NCI-H345 (cell line): ENCODE measurements at regions not wholly inside any gene's neighbourhood (a gene's known extent, or its start where the extent isn't known, plus 50 kb on each side); places are given as distances from the start of the nearest gene placed in this dataset.

ENCODE experiments used
- DNase-seq: peaks from one replicate; lab custom pipeline; 2025; lab: John Stamatoyannopoulos, UW

- no peak for DNase-seq
These were observed 136.5 kb upstream of the NKX1-1 start for GRCh38 chr4:1542516-1543320.

- DNase-seq: no peak
These were observed 135.9 kb upstream of the NKX1-1 start for GRCh38 chr4:1542226-1542490.

- DNase-seq: no peak
These were observed 135.4 kb upstream of the NKX1-1 start for GRCh38 chr4:1541449-1542225.

GRCh38 chr4:1540601-1541375, 134.5 kb upstream of the NKX1-1 start:
- no peak for DNase-seq

GRCh38 chr4:1539859-1540600, 133.8 kb upstream of the NKX1-1 start:
- no peak for DNase-seq

GRCh38 chr4:1538941-1539772, 132.9 kb upstream of the NKX1-1 start:
- DNase-seq: no peak

GRCh38 chr4:1538096-1538410, 131.8 kb upstream of the NKX1-1 start:
- no peak for DNase-seq

GRCh38 chr4:1537410-1538095, 131.3 kb upstream of the NKX1-1 start:
- no peak for DNase-seq

- DNase-seq: no peak
These were observed 130.6 kb upstream of the NKX1-1 start for GRCh38 chr4:1536579-1537409.

- no peak for DNase-seq
These were observed 129.8 kb upstream of the NKX1-1 start for GRCh38 chr4:1535926-1536578.

GRCh38 chr4:1534876-1535526, 128.8 kb upstream of the NKX1-1 start:
- no peak for DNase-seq

GRCh38 chr4:1534095-1534872, 128.0 kb upstream of the NKX1-1 start:
- DNase-seq: no peak

GRCh38 chr4:1533501-1534064, 127.3 kb upstream of the NKX1-1 start:
- DNase-seq: no peak

GRCh38 chr4:1532549-1533395, 126.5 kb upstream of the NKX1-1 start:
- no peak for DNase-seq

- no peak for DNase-seq
These were observed 125.7 kb upstream of the NKX1-1 start for GRCh38 chr4:1531683-1532548.

GRCh38 chr4:1530356-1530755, 124.1 kb upstream of the NKX1-1 start:
- no peak for DNase-seq
